D721Med (cell line): ENCODE measurements at regions not wholly inside any gene's neighbourhood (a gene's known extent, or its start where the extent isn't known, plus 50 kb on each side); places are given as distances from the start of the nearest gene placed in this dataset.

Experiments
- DNase-seq: peaks from one replicate; pipeline ENCODE4 v3.0.0; 2011; ENCODE audit warnings: low spot score; ENCODE audit not compliant: insufficient read length
- FAIRE-seq: peaks from 2 replicates; lab custom pipeline; 2011; peaks lifted over from hg19 to GRCh38; lab: Jason Lieb, UNC
- TF ChIP-seq, protein P1 (sequence below): IDR thresholded peaks from 2 replicates; pipeline ENCODE4 v1.5.1; 2012; ENCODE audit warnings: mild to moderate bottlenecking, control low read depth; ENCODE audit not compliant: insufficient read depth; ENCODE audit errors: missing control alignments

DNA sequence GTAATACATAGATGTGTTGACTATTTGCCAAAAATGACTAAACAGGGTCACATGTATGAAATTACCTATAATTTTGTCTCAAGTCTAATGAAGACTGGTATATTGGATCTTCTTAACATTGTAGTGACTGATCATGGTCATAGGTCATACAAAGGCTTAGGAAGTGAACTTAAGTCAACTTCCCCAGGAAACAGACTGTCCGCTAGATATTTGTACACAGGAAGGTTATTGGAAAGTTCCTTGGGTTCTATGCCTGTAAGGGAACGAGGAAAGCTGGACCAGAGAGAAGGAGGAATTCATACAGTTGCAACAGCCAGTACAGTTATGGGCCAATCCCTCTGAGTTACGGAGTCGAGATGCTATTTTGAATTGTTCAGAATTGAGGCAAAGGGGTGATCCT is 462.0 kb upstream of the THRB start:
- DNase-seq (no peak), FAIRE-seq (no peak)
- TF ChIP-seq, protein P1, sequence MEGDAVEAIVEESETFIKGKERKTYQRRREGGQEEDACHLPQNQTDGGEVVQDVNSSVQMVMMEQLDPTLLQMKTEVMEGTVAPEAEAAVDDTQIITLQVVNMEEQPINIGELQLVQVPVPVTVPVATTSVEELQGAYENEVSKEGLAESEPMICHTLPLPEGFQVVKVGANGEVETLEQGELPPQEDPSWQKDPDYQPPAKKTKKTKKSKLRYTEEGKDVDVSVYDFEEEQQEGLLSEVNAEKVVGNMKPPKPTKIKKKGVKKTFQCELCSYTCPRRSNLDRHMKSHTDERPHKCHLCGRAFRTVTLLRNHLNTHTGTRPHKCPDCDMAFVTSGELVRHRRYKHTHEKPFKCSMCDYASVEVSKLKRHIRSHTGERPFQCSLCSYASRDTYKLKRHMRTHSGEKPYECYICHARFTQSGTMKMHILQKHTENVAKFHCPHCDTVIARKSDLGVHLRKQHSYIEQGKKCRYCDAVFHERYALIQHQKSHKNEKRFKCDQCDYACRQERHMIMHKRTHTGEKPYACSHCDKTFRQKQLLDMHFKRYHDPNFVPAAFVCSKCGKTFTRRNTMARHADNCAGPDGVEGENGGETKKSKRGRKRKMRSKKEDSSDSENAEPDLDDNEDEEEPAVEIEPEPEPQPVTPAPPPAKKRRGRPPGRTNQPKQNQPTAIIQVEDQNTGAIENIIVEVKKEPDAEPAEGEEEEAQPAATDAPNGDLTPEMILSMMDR = no peak

DNA sequence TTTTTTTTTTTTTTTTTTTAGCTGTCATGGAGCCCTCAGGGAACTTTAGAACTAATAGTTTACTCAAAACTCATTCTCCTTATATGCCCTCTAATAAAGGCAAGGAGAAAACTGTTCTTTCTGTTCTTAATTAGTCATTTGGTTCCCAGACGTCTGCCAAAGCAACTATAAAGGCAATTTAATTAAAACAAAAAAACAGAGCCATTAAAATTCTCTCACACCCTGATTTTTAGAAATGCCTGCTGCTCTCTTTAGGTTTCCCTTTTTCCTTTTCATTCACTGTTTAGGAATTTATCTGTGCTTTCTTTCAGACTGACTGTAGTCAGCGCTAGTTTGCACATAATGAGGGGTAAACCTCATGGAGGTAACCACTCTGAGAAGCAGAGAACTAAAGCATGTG is 463.6 kb upstream of the THRB start:
- TF ChIP-seq, protein P1 = no peak
- FAIRE-seq (no peak), DNase-seq (no peak)

DNA sequence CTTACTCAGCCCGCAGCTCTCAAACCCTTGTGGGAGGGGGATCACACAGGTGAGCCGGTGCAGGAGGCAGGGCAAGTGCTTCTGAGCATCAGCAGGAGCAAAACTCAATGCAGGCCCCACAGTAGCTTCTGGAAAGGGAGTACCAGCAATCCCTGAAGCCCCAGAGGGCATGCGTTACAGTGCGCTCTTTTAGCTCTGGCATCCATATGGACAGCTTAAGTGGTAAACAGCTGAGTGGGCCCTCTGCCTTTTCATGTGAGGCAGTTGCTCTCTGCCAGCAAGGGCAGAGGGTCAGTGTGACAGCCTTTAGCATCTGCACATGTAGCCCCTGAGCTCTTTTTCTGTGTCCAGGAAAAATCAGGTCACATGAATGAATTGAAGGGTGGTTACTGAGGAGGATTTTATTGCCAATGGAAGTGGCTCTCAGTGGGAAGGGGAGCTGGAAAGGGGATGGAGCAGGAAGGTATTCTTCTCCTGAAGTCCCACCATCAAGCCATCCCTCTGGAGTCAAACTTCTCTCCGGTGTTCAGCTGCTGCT is 464.3 kb upstream of the THRB start:
- no peak for FAIRE-seq
- TF ChIP-seq, protein P1 = no peak
- no peak for DNase-seq

DNA sequence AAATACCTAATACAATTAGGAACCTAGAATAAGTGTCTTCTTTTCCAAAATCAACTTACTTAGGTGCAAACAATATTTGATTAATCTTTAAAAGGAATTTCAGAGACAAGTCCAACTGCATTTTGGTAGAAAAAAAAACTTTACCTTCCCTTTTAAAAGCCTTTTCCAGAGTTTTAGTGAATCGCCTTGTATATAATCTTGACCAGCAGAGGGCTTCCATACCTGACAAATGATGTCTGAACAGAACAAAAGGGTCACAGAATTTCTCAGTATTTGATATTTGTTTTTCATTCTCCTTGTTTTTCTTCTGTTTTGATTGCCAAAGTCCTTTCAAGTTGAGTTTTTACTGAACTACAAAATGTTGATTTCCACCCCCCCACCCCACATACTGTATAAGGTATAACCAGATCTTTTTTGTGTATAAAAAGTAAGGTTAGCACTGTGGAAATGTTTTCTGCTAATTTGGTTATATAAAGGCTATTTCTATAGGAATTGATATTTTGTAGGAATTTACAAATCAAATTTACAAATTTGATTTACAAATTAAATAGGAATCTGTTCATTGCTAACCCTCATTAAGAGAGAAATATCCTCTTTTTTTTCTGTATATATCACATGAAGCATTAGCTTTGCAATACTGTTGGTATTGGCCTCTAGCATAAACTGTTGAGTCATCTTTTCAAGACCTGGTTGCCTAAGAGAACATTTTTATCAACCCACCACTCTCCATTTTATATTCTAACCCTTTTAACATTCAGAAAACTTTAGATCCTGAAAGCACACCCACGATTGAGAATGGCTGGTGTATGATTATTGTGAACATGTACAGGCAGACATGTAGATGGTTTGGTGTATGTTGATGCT is 464.1 kb upstream of the RARB start:
- no peak for DNase-seq
- FAIRE-seq = no peak
- TF ChIP-seq, protein P1 = peak; percentile 63

DNA sequence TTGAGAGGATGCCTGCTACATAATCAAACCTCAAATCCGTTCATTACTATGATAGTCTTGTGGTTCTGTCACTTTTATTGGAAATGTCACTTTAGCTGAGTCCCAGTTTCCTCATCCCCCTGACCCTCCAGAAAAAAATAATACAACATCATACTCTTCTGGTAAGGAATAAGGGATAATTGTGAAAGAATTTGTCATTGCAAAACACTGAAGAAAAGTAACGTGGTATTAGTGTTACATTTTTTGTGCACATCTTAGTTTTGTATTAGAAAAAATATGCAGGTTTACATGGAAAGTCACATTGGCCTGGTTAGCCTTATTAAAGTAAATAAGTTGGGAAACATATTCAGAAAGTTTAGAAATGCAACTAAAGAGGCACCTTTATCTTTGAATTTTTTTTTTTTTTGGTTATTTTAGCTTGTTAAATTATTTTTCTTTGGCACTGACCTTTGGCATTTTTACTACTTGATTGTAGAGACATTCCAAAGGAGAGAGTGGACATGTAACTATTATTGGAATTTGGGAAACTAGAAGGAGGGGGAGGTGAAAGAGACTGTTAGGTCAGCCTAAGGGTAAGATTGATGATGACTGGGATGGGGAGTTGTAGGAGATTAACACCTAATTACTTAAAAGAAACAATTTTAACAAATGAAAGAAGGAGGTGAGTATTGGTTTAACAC is 462.2 kb upstream of the RARB start:
- FAIRE-seq = no peak
- TF ChIP-seq, protein P1 = no peak
- no peak for DNase-seq

DNA sequence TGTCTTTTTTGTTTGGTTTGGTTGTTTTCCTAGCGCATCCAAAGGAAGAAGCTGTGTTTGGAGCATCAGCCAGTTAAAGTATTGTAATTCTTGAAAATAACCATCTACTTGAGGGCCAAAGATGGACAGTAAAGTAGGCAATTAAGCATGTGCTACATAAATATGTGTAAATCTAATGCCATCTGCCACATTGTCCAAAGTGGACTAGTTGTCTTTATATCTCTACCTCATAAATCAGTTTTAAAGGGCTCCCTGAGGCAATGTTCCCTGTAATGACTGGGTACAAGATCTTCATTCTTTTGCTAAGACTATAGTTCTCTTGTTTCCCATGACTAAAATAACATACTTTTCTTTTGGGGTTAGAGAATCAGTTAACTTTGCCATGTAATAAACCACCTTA is 460.0 kb upstream of the RARB start:
- TF ChIP-seq, protein P1 = no peak
- DNase-seq = no peak

DNA sequence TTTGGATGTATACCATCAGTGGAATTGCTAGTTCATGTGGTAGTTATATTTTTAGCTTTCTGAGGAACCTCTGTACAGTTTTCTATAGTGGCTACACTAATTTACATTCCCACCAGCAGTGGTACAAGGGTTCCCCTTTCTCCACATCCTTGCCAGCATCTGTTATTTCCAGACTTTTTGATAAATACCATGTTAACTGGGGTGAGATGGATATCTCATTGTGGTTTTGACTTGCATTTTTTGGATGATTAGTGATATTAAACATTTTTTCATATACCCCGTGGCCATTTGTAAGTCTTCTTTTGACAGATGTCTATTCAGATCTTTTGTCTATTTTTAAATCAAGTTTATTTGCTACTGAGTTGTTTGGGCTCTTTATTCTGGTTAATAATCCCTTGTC is 455.6 kb upstream of the RARB start:
- TF ChIP-seq, protein P1 = no peak
- DNase-seq (no peak), FAIRE-seq (no peak)

More for the DNA sequence above, 460.0 kb upstream of the RARB start:
- no peak for FAIRE-seq
